Fibroblast of skin of back (primary cell): ENCODE measurements at regions not wholly inside any gene's neighbourhood (a gene's known extent, or its start where the extent isn't known, plus 50 kb on each side); places are given as distances from the start of the nearest gene placed in this dataset.
"Not testable (repeated sequence)": the region's sequence is repeated elsewhere in the genome, so short reads cannot be mapped to it uniquely, and the experiment has no call there.

Source experiments
- DNase-seq: peaks from one replicate; pipeline ENCODE4 v3.0.0-alpha.2; 2013

DNA sequence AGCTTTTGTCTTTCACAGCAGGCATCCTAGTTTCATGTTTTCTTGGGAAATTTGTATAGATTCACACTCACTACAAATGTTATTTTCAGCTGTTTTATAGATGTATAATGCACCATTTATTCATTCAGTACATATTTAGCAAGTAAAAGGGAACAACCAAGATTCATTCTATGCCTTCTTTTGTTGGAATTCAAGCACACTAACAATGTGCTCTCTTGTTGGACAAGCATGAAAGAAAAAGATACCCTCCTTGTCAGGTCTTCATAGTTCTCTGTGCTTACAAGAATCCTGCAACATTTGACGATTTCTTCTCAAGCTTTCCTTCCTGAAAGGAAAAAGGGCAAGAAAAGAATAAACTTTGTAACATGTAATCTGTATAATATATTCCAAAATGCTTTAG, 456.0 kb downstream of the USP25 start:
- no peak for DNase-seq

DNA sequence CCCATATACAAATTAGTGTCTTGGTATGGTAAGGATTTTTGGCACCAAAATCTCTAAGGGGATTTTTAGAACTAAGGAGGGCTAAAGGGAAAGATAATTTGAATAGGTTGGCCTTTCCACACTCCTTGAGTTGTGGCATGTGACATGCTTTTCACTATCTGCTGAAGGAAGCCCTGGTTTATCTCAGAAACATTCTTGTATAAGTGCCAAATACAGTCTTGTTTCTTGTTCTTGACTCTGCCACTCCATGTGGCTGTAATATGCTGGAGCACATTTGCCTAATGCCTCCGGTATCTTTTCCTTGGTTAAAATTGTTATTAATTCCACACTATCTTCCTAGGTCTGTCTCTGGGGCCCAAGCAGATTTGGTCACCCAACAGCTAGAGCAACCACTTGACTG, 457.0 kb downstream of the USP25 start:
- DNase-seq, result peak; percentile 36

DNA sequence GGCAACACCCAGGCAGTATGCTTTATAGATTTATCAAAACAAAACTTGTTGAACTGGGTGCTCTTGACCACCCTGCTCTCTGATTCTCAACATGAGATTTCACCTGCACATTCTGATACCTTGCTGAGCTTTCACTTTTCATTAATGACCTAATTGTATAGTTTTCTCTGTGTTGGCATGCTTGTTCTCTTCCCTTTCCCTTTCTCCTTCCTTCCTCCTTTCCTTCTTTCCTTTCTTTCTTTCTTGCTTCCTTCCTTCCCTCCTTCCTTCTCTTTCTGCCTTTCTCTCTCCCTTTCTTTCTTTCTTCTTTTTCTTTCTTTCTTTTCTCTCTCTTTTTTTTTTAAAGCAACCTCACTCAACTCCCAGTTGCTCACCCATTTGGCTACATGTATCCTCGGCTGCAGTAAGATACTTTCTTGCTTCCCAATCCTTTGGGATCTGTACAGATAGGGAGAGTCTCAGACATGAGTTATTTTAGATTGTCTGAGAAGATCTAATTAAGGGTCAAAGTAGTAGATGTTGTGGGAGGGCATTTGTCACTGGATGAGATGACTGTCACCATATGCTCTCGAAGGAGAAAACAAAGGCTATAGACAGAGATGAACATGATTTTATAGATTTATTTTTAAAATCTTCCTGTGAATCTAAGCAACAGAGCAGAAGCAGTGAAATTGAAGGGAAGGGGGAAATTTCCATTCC, 458.0 kb downstream of the USP25 start:
- DNase-seq, result no peak

GRCh38 chr21:16192902-16193301, 463.1 kb downstream of the USP25 start:
- DNase-seq, result peak; percentile 17

DNA sequence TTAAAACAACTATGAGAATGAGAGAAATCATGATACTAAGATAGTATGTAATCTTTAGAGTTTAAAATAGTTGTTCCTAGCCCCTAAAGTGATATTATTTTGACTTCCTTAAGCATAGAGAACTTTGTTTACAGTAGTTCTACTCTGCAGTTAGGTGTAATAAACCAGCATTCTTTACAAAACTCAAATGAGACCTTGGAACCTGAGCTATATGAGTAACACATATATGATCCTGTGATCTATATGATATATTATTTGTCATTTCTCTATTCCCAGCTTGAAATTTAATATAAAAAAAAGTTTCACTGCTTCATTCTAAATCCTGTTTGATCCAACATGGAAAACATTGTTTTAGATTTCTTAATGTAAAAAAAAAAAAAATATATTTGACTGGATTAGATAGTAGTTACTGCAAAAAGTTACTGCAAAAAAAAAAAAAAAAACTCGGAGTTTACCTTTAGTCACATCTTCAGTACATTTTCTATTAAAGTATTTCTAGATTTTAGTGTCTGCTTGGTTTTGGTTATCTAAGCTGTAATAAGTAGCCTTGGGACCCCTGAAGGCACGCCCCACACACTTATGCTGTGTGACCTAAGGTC, 463.8 kb downstream of the USP25 start:
- no peak for DNase-seq

DNA sequence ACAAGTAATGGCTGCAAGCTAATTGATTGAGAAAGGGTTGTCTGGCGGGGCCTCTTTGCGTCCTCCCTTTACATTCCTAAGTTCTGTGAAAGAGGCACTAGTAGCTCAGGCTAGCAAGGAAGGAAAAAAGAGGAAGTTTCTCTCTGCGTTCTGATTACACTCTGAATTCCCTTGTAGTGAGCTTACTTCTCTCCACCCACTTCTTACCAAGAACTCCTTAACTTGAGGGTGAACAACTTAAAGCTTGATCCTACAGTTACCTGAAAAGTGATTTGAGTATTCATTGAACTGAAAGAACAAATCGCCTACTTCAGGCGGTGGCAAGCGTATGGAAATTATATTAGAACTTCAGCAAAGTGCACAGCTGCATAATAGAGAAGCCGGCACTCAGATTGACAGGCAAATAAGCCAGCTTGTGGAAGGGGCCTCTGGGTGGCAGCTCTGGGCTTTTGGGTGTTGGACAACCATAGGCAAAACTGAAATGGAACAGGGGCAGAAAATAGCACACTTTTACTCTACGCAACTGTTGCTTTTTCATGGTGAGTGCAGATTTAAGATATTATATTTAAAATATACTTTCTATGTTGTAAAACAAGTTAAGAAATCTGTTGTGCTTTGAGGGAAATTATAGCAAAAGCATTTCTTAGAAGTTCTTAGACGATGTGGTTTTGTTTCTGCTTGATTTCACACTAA, 464.5 kb downstream of the USP25 start:
- peak; percentile 85 for DNase-seq

DNA sequence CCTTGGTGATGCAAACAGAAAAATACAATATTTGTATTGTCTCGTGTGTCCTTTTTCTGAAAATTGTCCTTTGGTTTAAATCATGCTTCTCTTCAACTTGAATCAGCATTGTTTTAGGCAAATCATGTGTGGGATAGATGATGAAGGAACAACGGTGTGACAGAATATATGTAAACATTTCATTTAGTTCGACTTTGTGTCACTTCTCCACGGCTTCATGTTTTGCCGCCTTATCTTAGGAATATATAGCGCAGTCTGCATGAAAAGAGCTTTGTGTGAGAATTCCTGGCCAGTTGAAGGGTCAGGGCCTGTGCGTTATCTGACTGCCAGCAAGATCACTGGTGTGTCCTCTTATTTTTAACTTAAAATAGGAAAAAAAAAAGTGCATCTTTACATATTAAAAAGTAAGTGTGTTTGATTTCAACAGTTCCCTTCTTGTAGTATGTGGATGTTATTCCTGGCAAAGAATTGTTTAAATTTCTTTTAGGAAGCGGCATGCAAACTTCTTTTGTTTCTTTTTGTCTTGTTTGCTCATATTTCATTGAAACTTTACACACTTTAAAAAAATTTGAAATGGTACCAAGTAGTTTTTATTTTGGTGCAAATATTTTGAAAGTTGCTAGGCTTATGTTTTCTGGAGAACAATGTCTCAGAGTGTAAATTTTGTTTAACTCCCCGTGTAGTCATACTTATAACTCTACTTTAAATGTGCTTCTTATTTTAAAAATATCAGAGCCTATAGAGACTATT, 465.2 kb downstream of the USP25 start:
- peak; percentile 41 for DNase-seq

- peak; percentile 63 for DNase-seq
Observed at GRCh38 chr21:16195538-16195910, 465.7 kb downstream of the USP25 start.

- DNase-seq, result peak; percentile 4
Observed at GRCh38 chr21:16196001-16196400, 466.2 kb downstream of the USP25 start.

DNA sequence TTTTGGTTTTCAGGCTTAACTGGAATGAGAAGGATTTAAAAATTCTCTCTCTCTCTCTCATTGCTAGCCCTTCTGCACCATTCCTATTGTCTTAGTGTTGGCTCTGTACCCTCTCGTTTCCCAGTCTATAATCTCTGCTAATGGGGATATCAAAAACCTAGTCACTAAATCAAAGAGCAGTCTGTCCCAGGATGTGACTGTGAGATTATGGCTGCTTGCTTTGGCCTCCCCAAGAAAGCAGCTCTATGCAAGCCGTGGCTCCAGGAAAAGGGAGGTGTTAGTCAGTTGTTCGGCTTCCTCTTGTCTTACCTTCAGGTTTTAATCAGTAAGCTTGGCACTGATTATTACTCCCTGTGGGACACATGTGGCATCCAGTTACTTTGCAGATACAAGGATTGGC, 468.8 kb downstream of the USP25 start:
- peak; percentile 7 for DNase-seq

GRCh38 chr21:16199539-16199938, 469.8 kb downstream of the USP25 start:
- DNase-seq, result no peak

DNA sequence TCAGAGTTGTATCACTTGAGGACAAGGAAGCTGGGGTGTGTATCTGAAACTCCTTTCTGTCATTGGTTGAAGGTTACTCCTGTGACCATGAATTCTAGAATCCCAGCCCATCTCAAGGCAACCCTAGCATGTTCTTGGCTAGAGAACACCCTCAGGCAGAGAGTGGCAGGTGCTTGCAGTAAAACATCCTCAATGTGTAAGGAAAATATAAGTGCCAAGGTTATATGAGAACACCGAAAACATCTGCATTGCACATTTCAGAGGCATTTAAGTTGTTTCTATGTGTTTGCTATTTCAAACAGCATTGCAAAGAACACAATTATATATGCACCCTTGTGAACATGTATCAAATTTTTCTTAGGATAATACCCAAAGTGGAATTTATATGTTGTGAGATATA, 471.9 kb downstream of the USP25 start:
- no peak for DNase-seq

- no peak for DNase-seq
Observed at GRCh38 chr21:16205527-16205926, 475.7 kb downstream of the USP25 start.

DNA sequence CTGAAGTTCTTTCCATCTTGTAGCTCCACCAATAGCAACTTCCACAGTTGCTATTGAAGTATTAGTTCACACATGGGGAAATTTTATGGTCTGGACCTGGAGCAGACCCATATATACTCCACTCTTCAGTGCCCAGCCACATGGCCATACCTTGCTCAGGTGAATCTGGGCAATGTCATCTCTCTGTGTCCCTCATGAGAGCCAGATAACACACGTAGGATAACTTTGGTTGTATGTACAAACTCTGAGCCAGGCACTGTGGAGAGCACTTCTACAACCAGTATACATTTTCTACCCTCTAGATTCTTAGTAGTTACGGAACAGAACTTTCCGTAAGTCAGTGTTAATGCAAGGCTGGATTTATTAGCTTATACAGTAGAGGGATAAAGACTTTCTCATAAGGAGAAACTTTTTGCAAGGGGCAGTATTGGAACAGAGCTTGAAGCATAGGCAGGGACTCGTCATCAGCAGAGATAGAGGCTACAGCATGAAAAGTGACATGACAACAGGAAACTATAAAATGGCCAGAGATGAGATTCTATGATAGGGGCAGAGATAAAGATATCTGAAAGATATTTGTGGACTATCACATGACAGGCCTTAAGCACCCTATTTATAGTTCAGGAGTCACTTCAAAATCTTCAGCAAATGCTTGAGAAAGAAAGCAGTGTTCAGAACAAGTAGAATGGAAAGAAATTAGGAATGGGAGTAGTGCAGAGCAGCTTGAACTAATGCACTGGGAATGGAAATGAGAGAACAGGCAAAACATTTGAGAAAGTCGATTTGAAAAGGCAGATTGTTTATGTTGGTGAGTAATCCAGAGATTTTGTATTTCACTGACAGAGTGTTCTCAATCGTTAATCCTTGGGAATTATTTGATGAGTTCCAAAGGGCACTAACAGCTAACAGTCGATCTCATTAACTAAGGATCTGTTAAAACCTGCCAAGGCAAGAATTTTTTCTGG, 481.8 kb downstream of the USP25 start:
- DNase-seq, result peak; percentile 36

DNA sequence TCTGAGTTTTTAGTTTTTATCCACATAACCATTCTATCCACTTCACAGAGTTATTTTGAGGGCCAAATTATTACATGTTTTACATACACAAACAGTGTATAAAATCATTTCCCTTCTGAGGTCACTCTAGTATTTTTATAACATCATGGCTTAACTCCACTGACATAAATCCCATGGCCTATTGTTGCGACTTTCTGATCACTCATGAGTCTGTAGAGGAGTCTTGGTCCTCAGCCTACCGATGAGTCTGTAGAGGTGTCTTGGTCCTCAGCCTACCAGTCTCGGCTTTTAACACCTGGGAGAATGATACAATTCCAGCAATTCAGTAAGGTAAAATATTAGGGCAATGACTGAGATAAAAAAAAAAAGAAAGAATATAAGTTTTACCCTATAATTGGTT, 483.7 kb downstream of the USP25 start:
- no peak for DNase-seq

GRCh38 chr21:16215193-16215592, 485.4 kb downstream of the USP25 start:
- DNase-seq, result no peak

GRCh38 chr21:16215663-16216183, 485.9 kb downstream of the USP25 start:
- no peak for DNase-seq

GRCh38 chr21:16216288-16216962, 486.6 kb downstream of the USP25 start:
- DNase-seq, result no peak

DNA sequence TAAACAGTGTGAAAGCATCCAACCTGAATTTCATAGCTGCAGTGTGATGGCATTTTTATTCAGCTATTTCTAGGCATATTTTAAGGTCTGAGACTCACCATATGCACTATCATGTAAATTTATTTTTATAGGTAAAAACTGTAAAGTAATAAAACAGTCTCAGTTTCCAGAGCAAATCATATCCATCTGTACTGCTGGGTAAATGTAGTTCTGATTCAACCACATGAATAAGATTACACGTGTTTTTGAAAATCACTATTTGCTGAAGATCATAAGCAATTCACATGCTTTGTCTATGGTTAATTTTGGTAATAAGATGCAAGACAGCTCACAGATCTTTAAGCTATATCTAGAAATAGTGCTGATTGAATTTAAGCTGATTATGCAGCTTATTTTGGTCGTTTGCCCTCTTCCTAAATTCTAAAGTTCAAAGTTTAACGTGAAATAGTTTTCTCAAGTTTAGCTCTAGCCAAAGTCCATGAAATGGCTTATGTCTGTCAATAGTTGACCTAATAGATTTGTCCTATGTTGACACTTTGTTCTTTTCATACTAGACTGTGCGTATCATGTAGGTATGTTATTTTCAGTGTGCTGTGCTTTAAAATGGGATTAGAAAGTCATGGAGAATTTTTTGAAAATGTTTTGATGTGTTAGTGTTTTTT, 489.0 kb downstream of the USP25 start:
- DNase-seq, result no peak

DNA sequence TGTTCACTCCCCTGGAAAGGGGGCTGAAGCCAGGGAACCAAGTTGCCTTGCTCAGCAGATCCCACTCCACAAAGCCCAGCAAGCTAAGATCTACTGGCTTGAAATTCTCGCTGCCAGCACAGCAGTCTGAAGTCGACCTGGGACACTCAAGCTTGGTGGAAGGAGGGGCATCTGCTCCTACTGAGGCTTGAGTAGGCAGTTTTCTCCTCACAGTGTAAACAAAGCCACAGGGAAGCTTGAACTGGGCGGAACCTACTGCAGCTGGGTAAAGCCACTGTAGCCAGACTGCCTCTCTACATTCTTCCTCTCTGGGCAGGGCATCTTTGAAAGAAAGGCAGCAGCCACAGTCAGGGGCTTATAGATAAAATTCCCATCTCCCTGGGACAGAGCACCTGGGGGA, 495.0 kb downstream of the USP25 start:
- not testable (repeated sequence) for DNase-seq
